Upper lobe of left lung (tissue), 4 donors: ENCODE measurements at regions not wholly inside any gene's neighbourhood (a gene's known extent, or its start where the extent isn't known, plus 50 kb on each side); places are given as distances from the start of the nearest gene placed in this dataset.

ENCODE experiments used
- CTCF ChIP-seq, 6 experiments: fragments of 450-650 bp in 4 of 6; fragments of 200-600 bp in 2 of 6; sonication (generic) in 2 of 6; IDR thresholded peaks; one replicate each; pipeline ENCODE4 v1.5.1; 2016 to 2019; ENCODE audit warnings: antibody characterized with exemption in 6 of 6
- EP300 ChIP-seq, 4 donors: sonication (generic); formaldehyde crosslinking; IDR thresholded peaks; one replicate each; pipeline ENCODE4 v1.5.1; 2017; ENCODE audit warnings: antibody characterized with exemption in 4 of 4, control low read depth in 2 of 4
- POLR2A ChIP-seq, 4 donors: fragments of 450-650 bp; IDR thresholded peaks; one replicate each; pipeline ENCODE4 v1.5.1; 2016 to 2017; ENCODE audit warnings: antibody characterized with exemption in 4 of 4, mild to moderate bottlenecking in 2 of 4

GRCh38 chr7:120190109-120190508, 82.9 kb upstream of the KCND2 start:
- TF ChIP-seq CTCF (IDR thresholded peaks at IDR 0.05) (no peak), EP300 (IDR thresholded peaks at IDR 0.05) (no peak), POLR2A (IDR thresholded peaks at IDR 0.05) (no peak)
